Ishikawa (cell line): ENCODE measurements at regions not wholly inside any gene's neighbourhood (a gene's known extent, or its start where the extent isn't known, plus 50 kb on each side); places are given as distances from the start of the nearest gene placed in this dataset.

Experiments used
- CEBPB ChIP-seq: IDR thresholded peaks from 2 replicates; pipeline ENCODE4 v1.6.1; 2012
- CREB1 ChIP-seq: IDR thresholded peaks from 2 replicates; pipeline ENCODE4 v1.6.1; 2012; ENCODE audit warnings: low read depth
- EGR1 ChIP-seq: IDR thresholded peaks from 2 replicates; pipeline ENCODE4 v1.6.1; 2012
- EP300 ChIP-seq: IDR thresholded peaks from 2 replicates; pipeline ENCODE4 v1.6.1; 2012; ENCODE audit warnings: borderline replicate concordance
- FOXM1 ChIP-seq: IDR thresholded peaks from 2 replicates; pipeline ENCODE4 v1.6.1; 2012; ENCODE audit warnings: low read depth, borderline replicate concordance
- NFIC ChIP-seq: IDR thresholded peaks from 2 replicates; pipeline ENCODE4 v1.6.1; 2012
- RAD21 ChIP-seq: IDR thresholded peaks from 2 replicates; pipeline ENCODE4 v1.6.1; 2012; ENCODE audit warnings: low read depth
- TAF1 ChIP-seq: IDR thresholded peaks from 2 replicates; pipeline ENCODE4 v1.6.1; 2012; ENCODE audit warnings: low read depth, mild to moderate bottlenecking
- TCF12 ChIP-seq: IDR thresholded peaks from 2 replicates; pipeline ENCODE4 v1.6.1; 2012; ENCODE audit warnings: low read depth
- TEAD4 ChIP-seq: IDR thresholded peaks from 2 replicates; pipeline ENCODE4 v1.6.1; 2012
- USF1 ChIP-seq: IDR thresholded peaks from 2 replicates; pipeline ENCODE4 v1.6.1; 2012
- YY1 ChIP-seq: IDR thresholded peaks from 2 replicates; pipeline ENCODE4 v1.6.1; 2012; ENCODE audit warnings: low read depth
- ZBTB7A ChIP-seq: IDR thresholded peaks from 2 replicates; pipeline ENCODE4 v1.6.1; 2012; ENCODE audit warnings: low read depth
- TF ChIP-seq, protein P1 (sequence below): IDR thresholded peaks from 2 replicates; pipeline ENCODE4 v1.6.1; 2012; ENCODE audit warnings: low read depth, mild to moderate bottlenecking
- TF ChIP-seq, protein P2 (sequence below): IDR thresholded peaks from 2 replicates; pipeline ENCODE4 v1.6.1; 2012

DNA sequence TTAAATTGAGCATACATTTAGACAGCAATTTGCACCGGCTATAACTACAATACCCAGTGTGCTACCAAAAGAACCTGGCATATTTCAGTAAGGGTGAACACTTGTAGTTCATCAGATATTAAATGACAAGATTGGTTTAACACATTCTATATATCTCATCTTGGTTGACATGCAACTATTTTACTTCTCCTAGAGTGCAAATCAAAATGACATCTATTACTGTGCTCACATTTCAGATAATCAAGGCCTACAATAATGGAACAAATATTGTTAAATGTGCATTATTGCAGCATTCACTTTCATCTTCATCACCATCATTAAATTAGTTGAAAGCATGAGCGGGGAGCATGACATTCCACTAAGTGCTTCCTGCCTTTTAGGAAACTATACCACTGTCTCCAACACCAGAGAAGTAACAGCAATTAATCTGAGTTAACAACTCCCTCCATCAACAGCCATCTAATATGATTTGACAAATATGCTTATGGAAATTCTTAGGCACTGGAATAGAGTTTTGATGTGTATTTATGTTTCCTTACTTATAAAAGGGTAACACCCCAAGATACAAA, 209.8 kb upstream of the SLIT2 start:
- TF ChIP-seq RAD21 = no peak
- TF ChIP-seq TEAD4 = no peak
- TF ChIP-seq FOXM1 = no peak
- no peak for TF ChIP-seq EP300
- no peak for TF ChIP-seq CREB1
- no peak for TF ChIP-seq NFIC
- no peak for TF ChIP-seq CEBPB
- TF ChIP-seq, protein P1, sequence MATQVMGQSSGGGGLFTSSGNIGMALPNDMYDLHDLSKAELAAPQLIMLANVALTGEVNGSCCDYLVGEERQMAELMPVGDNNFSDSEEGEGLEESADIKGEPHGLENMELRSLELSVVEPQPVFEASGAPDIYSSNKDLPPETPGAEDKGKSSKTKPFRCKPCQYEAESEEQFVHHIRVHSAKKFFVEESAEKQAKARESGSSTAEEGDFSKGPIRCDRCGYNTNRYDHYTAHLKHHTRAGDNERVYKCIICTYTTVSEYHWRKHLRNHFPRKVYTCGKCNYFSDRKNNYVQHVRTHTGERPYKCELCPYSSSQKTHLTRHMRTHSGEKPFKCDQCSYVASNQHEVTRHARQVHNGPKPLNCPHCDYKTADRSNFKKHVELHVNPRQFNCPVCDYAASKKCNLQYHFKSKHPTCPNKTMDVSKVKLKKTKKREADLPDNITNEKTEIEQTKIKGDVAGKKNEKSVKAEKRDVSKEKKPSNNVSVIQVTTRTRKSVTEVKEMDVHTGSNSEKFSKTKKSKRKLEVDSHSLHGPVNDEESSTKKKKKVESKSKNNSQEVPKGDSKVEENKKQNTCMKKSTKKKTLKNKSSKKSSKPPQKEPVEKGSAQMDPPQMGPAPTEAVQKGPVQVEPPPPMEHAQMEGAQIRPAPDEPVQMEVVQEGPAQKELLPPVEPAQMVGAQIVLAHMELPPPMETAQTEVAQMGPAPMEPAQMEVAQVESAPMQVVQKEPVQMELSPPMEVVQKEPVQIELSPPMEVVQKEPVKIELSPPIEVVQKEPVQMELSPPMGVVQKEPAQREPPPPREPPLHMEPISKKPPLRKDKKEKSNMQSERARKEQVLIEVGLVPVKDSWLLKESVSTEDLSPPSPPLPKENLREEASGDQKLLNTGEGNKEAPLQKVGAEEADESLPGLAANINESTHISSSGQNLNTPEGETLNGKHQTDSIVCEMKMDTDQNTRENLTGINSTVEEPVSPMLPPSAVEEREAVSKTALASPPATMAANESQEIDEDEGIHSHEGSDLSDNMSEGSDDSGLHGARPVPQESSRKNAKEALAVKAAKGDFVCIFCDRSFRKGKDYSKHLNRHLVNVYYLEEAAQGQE = no peak

DNA sequence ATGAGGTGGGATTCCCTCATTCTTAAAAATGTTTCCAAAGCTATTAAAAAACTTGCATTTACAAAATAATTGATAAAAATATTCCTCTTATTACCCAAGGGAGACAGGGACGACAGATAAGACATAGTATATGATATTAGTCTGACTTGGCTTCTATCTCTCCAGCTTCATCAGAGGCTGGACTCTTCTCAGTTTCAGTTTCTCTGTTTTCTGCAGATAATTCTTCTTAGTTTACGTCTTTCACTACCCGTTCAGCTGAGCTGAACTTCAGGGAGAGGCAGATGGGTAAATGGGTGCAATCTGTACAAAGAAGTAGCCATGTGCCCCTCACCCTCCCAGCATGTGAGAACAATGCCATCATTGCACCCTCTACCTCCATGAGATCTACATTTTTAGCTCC, 214.0 kb upstream of the SLIT2 start:
- no peak for TF ChIP-seq YY1
- TF ChIP-seq, protein P1 = no peak
- no peak for TF ChIP-seq USF1
- no peak for TF ChIP-seq ZBTB7A
- no peak for TF ChIP-seq CREB1

- no peak for TF ChIP-seq EGR1
- TF ChIP-seq EP300 = no peak
- no peak for TF ChIP-seq RAD21
- no peak for TF ChIP-seq TAF1
- TF ChIP-seq NFIC = no peak
- no peak for TF ChIP-seq ZBTB7A
- TF ChIP-seq, protein P1 = no peak
- no peak for TF ChIP-seq USF1
- TF ChIP-seq FOXM1 = no peak
Measured at GRCh38 chr4:20030108-20030507, 221.6 kb upstream of the SLIT2 start.

- TF ChIP-seq ZBTB7A (no peak), EP300 (no peak), YY1 (no peak), TCF12 (no peak), NFIC (no peak), EGR1 (no peak), TEAD4 (no peak), FOXM1 (no peak), CEBPB (no peak), CREB1 (no peak), USF1 (no peak)
- TF ChIP-seq, protein P2, sequence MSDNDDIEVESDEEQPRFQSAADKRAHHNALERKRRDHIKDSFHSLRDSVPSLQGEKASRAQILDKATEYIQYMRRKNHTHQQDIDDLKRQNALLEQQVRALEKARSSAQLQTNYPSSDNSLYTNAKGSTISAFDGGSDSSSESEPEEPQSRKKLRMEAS = no peak
- TF ChIP-seq, protein P1 = no peak
Measured at GRCh38 chr4:20028645-20029044, 223.1 kb upstream of the SLIT2 start.
